Fibroblast of lung (primary cell): ENCODE measurements at regions not wholly inside any gene's neighbourhood (a gene's known extent, or its start where the extent isn't known, plus 50 kb on each side); places are given as distances from the start of the nearest gene placed in this dataset.

ENCODE experiments used
- DNase-seq, 2 donors: peaks; one replicate each; pipeline versions ENCODE4 v3.0.0 to v3.0.0-alpha.2; 2010; ENCODE audit warnings: low read depth in 2 of 2
- H2AFZ ChIP-seq: 2 replicates; pipeline ENCODE4 v1.5.1; 2012; ENCODE audit warnings: low read length, control low read depth, inconsistent platforms
- H3K27ac ChIP-seq: 2 replicates; pipeline ENCODE4 v1.5.1; 2011; ENCODE audit warnings: low read length, control low read depth; ENCODE audit not compliant: insufficient read depth
- H3K27me3 ChIP-seq: 2 replicates; pipeline ENCODE4 v1.5.1; 2011; ENCODE audit warnings: mild to moderate bottlenecking, low read length; ENCODE audit not compliant: control insufficient read depth, insufficient read depth
- H3K36me3 ChIP-seq: 2 replicates; pipeline ENCODE4 v1.5.1; 2011; ENCODE audit warnings: low read length; ENCODE audit not compliant: control insufficient read depth, insufficient read depth
- H3K4me1 ChIP-seq: 2 replicates; pipeline ENCODE4 v1.5.1; 2011; ENCODE audit warnings: low read length; ENCODE audit not compliant: control insufficient read depth, insufficient read depth; ENCODE audit errors: extremely low read depth
- H3K4me2 ChIP-seq: 2 replicates; pipeline ENCODE4 v1.5.1; 2011; ENCODE audit warnings: low read length, control low read depth; ENCODE audit not compliant: insufficient read depth; ENCODE audit errors: extremely low read depth
- H3K4me3 ChIP-seq, 4 experiments: fragments of 200-600 bp in 1 of 4; sonication (generic) in 1 of 4; replicated peaks in 1 of 4; 2 replicates each; pipeline ENCODE4 v1.5.1; 2011 to 2016; ENCODE audit warnings: low read length in 4 of 4, low read depth in 3 of 4, mild to moderate bottlenecking in 3 of 4, control low read depth in 2 of 4, inconsistent platforms in 1 of 4, mixed read lengths in 1 of 4; ENCODE audit not compliant: insufficient read depth in 1 of 4; ENCODE audit errors: control extremely low read depth in 1 of 4
- H3K79me2 ChIP-seq: 2 replicates; pipeline ENCODE4 v1.5.1; 2012; ENCODE audit warnings: mild to moderate bottlenecking, low read length, inconsistent platforms; ENCODE audit not compliant: control insufficient read depth, insufficient read depth
- H3K9ac ChIP-seq: 2 replicates; pipeline ENCODE4 v1.5.1; 2011; ENCODE audit warnings: mild to moderate bottlenecking, low read length, control low read depth; ENCODE audit not compliant: insufficient read depth
- H3K9me3 ChIP-seq: 2 replicates; pipeline ENCODE4 v1.5.1; 2012; ENCODE audit warnings: low read depth, low read length; ENCODE audit not compliant: control insufficient read depth, insufficient read depth
- H4K20me1 ChIP-seq: 2 replicates; pipeline ENCODE4 v1.5.1; 2011; ENCODE audit warnings: low read length; ENCODE audit not compliant: control insufficient read depth, insufficient read depth; ENCODE audit errors: extremely low read depth
- CTCF ChIP-seq, 2 donors: IDR thresholded peaks in 1 of 2; conservative IDR thresholded peaks in 1 of 2; 1 replicate in 1 of 2; 2 replicates in 1 of 2; pipeline ENCODE4 v1.5.1; 2011 to 2012; ENCODE audit warnings: low read length in 2 of 2, control low read depth in 1 of 2, inconsistent platforms in 1 of 2, low read depth in 1 of 2, mild to moderate bottlenecking in 1 of 2
- EZH2 ChIP-seq: IDR thresholded peaks from 2 replicates; pipeline ENCODE4 v1.5.1; 2012; ENCODE audit warnings: low read length, control low read depth, mild to moderate bottlenecking; ENCODE audit errors: missing control alignments

- H2AFZ ChIP-seq: no peak overlapping the region
- H3K27ac ChIP-seq: no peak overlapping the region
- no peaks in the 10 kb centered on the region for H3K27me3 ChIP-seq
- no peak overlapping the region for H3K4me3 ChIP-seq
- no peak for TF ChIP-seq EZH2
- no peak for TF ChIP-seq CTCF (conservative IDR thresholded peaks at IDR 0.05 in 1 of 2, IDR thresholded peaks at IDR 0.05 in 1 of 2; ENCODE audit: low read depth in 1 of 2, low read length in 2 of 2)
- H3K9me3 ChIP-seq: no peaks in the 10 kb centered on the region
- no peak overlapping the region for H3K9ac ChIP-seq
- H4K20me1 ChIP-seq: no peaks in the 10 kb centered on the region
- H3K4me1 ChIP-seq: no peaks in the 10 kb centered on the region
- no peaks in the 10 kb centered on the region for H3K79me2 ChIP-seq
- no peak overlapping the region for H3K4me2 ChIP-seq
- no peaks in the 10 kb centered on the region for H3K36me3 ChIP-seq
- DNase-seq: peak in 1 of 2 donors; percentile 2
Observed at GRCh38 chr7:159328096-159328495, 183.4 kb upstream of the VIPR2 start.

GRCh38 chr7:159323359-159323758 lies 178.7 kb upstream of the VIPR2 start:
- TF ChIP-seq CTCF (conservative IDR thresholded peaks at IDR 0.05 in 1 of 2, IDR thresholded peaks at IDR 0.05 in 1 of 2; ENCODE audit: low read depth in 1 of 2, low read length in 2 of 2): no peak
- no peak for TF ChIP-seq EZH2
- Histone ChIP-seq H3K4me2 (no peak overlapping the region), H3K79me2 (no peaks in the 10 kb centered on the region), H3K9me3 (no peaks in the 10 kb centered on the region), H3K36me3 (no peaks in the 10 kb centered on the region), H3K27me3 (no peaks in the 10 kb centered on the region), H3K9ac (no peak overlapping the region), H3K27ac (no peak overlapping the region), H2AFZ (no peak overlapping the region), H3K4me3 (no peak overlapping the region), H4K20me1 (no peaks in the 10 kb centered on the region), H3K4me1 (no peaks in the 10 kb centered on the region)
- DNase-seq: no peak

GRCh38 chr7:159321278-159321677 lies 176.6 kb upstream of the VIPR2 start:
- no peaks in the 10 kb centered on the region for H3K27me3 ChIP-seq
- no peaks in the 10 kb centered on the region for H3K79me2 ChIP-seq
- no peak overlapping the region for H3K4me2 ChIP-seq
- no peak for TF ChIP-seq CTCF (conservative IDR thresholded peaks at IDR 0.05 in 1 of 2, IDR thresholded peaks at IDR 0.05 in 1 of 2; ENCODE audit: low read depth in 1 of 2, low read length in 2 of 2)
- TF ChIP-seq EZH2: no peak
- no peaks in the 10 kb centered on the region for H4K20me1 ChIP-seq
- no peaks in the 10 kb centered on the region for H3K9me3 ChIP-seq
- H3K36me3 ChIP-seq: no peaks in the 10 kb centered on the region
- H3K27ac ChIP-seq: no peak overlapping the region
- H2AFZ ChIP-seq: no peak overlapping the region
- no peak for DNase-seq
- no peaks in the 10 kb centered on the region for H3K4me1 ChIP-seq
- no peak overlapping the region for H3K9ac ChIP-seq
- H3K4me3 ChIP-seq: no peak overlapping the region
